ENCODE measurements at regions not wholly inside any gene's neighbourhood (a gene's known extent, or its start where the extent isn't known, plus 50 kb on each side); places are given as distances from the start of the nearest gene placed in this dataset.
"Not testable (repeated sequence)": the region's sequence is repeated elsewhere in the genome, so short reads cannot be mapped to it uniquely, and the experiment has no call there.

DNA sequence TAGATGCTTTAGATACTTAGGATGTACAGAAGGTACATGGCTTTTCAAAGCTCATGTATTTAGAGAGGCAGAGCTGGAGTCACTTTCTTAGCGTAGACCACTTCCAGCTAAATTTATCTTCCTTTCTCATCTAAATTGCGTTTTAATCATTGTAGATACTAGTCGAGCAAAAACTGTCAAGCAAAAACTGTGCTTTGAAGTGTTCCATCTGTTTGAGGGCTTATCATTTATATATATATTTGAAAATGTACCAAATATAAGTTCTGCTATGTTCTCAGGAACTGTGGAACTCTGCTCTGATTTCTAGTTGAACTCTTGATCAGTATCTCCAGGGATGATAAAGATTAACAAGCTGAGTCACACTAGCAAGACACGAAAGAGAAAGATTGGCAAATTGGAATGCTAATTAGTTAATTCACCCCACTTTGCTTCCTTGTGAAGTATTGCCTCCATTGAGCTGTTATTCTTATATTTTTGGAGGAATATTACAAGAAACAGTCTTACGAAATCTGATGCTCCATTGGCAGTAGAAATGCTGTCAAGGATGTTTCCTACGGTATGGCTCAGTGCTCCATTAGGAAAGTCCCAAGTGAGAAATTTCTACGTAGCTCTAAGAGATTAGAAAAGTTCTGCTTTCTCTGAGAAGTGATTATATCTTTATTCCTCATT is 310.7 kb downstream of the AEBP2 start:
- Mint-ChIP-seq H3K36me3 (no peaks in the 10 kb centered on the region), H3K4me3 (no peak overlapping the region), H3K4me1 (no peaks in the 10 kb centered on the region), H3K27ac (no peak overlapping the region), H3K9me3 (peaks cover 7% of the 10 kb centered on the region)
- DNase-seq (ENCODE audit: low spot score in 2 of 2) (no peak), ATAC-seq (no peak)

DNA sequence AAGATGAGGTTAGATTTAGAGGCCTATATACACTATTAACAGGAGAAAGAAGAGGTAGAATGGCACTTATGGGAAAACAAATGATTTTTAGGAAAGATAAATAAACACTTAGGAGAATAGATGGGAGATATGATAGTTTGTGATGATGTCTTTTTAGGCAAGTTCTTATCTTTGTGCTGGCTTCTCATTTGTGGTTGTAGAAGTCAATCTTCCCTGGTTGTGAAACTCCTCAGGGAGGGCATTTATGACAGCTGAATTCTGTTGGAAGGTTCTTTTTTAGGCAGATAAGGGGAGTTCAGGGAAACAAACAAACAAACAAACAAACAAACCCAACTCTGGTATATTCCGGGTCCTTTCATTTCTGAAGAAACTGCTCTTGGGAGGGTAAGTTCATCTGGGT is 311.8 kb downstream of the AEBP2 start:
- H3K27ac Mint-ChIP-seq, result no peak overlapping the region
- no peaks in the 10 kb centered on the region for H3K4me1 Mint-ChIP-seq
- H3K36me3 Mint-ChIP-seq, result no peaks in the 10 kb centered on the region
- DNase-seq (ENCODE audit: low spot score in 2 of 2) (no peak), ATAC-seq (no peak)
- no peak overlapping the region for H3K4me3 Mint-ChIP-seq
- H3K9me3 Mint-ChIP-seq, result peaks cover 7% of the 10 kb centered on the region

DNA sequence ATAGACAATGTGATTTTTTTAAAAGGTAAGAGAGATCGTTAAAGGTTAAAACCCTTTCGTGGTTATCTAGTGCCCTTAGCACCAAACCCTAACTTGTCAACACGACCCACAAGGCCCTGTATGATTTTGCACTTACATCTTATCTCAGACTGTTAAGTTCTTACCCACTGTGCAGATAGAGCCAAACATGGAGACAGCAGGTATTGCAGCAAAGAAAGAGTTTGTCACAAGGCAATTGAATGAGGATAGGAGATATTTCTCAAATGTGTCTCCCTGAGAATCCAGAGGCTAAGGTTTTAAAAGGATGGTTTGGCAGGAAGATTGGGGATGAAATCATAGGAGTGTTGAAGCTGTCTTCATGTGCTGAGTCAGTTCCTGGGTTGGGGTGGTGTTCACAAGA is 313.4 kb downstream of the AEBP2 start:
- no peaks in the 10 kb centered on the region for H3K4me1 Mint-ChIP-seq
- ATAC-seq (no peak), DNase-seq (ENCODE audit: low spot score in 2 of 2) (no peak)
- H3K36me3 Mint-ChIP-seq, result no peaks in the 10 kb centered on the region
- H3K9me3 Mint-ChIP-seq, result peaks cover 7% of the 10 kb centered on the region
- H3K4me3 Mint-ChIP-seq, result no peak overlapping the region
- no peak overlapping the region for H3K27ac Mint-ChIP-seq

DNA sequence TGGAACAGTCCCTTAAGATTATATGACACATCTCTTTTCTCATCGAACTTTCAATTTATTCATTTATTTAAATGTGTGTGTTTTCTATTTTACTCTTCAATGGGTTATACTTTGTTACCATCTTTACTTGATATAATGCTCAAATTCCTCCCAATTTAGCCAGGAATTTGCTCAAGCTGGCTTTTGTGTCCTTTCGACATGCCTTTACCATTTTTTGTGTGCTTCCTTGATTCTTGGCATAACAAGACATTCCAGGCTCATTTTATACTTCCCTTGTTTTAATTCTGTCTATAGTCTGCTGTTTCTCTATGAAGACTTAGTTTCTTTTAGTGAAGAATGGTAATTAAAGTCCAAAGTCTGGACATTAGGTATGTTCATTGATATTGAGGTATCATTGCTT is 315.8 kb downstream of the AEBP2 start:
- H3K27ac Mint-ChIP-seq, result no peak overlapping the region
- H3K9me3 Mint-ChIP-seq, result peaks cover 7% of the 10 kb centered on the region
- H3K4me1 Mint-ChIP-seq, result no peaks in the 10 kb centered on the region
- H3K36me3 Mint-ChIP-seq, result no peaks in the 10 kb centered on the region
- no peak for ATAC-seq
- no peak for DNase-seq (ENCODE audit: low spot score in 2 of 2)
- H3K4me3 Mint-ChIP-seq, result no peak overlapping the region

- ATAC-seq (peak; percentile 45), DNase-seq (ENCODE audit: low spot score in 2 of 2) (no peak)
- Mint-ChIP-seq H3K36me3 (no peaks in the 10 kb centered on the region), H3K9me3 (peaks cover 7% of the 10 kb centered on the region), H3K4me3 (no peak overlapping the region), H3K4me1 (no peaks in the 10 kb centered on the region), H3K27ac (no peak overlapping the region)
Measured at GRCh38 chr12:19757317-19757877, 318.1 kb downstream of the AEBP2 start.

- no peak for ATAC-seq
- H3K27ac Mint-ChIP-seq, result no peak overlapping the region
- no peak for DNase-seq (ENCODE audit: low spot score in 2 of 2)
- no peak overlapping the region for H3K4me3 Mint-ChIP-seq
- H3K36me3 Mint-ChIP-seq, result no peaks in the 10 kb centered on the region
- no peaks in the 10 kb centered on the region for H3K9me3 Mint-ChIP-seq
- no peaks in the 10 kb centered on the region for H3K4me1 Mint-ChIP-seq
Measured at GRCh38 chr12:19759227-19759626, 319.9 kb downstream of the AEBP2 start.

GRCh38 chr12:19760611-19761010 is 321.3 kb downstream of the AEBP2 start:
- Mint-ChIP-seq H3K27ac (no peak overlapping the region), H3K36me3 (no peaks in the 10 kb centered on the region), H3K4me1 (no peaks in the 10 kb centered on the region), H3K4me3 (no peak overlapping the region), H3K9me3 (no peaks in the 10 kb centered on the region)
- ATAC-seq, result no peak
- DNase-seq (ENCODE audit: low spot score in 2 of 2), result no peak

DNA sequence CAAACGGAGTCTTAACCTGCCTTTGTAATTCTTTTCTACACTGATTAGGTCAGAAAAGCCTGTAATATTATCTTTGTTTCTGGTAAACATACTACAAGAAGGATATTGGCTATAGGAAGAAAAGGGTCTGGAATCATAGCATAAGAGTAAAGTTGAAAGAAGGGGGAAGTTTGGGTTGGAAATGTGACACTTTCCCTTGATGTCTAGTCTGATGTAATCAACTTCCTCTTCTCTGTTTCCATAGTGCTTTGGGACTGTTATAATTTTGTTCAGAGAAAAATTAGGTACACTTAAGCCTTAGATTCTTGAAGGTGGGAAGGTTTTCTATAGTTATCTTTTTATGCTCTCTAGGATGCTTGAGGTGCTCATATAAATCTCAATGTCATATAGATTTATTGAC is 322.2 kb downstream of the AEBP2 start:
- Mint-ChIP-seq H3K9me3 (no peaks in the 10 kb centered on the region), H3K4me1 (no peaks in the 10 kb centered on the region), H3K27ac (no peak overlapping the region), H3K4me3 (no peak overlapping the region), H3K36me3 (no peaks in the 10 kb centered on the region)
- no peak for ATAC-seq
- DNase-seq (ENCODE audit: low spot score in 2 of 2), result no peak

DNA sequence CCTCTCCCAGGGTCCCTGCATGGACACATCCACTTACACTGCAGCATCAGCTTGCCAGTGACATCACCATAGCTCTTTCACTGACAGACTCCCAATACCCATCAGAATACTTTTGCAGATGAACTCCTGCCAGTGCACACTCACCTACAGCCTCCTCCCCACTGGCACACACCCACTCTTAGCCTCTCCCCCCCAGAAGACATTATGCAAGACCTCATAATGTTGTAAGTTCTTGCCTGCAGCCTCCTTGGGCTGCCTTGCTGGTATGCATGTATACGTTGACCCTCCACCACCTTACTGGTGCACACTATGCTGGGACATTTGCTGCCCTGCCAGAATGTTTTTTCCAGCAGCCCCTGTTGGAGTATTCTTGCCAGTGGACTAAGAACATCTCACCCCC is 324.2 kb downstream of the AEBP2 start:
- H3K4me3 Mint-ChIP-seq, result no peak overlapping the region
- H3K9me3 Mint-ChIP-seq, result no peaks in the 10 kb centered on the region
- no peak for DNase-seq (ENCODE audit: low spot score in 2 of 2)
- no peak overlapping the region for H3K27ac Mint-ChIP-seq
- no peaks in the 10 kb centered on the region for H3K4me1 Mint-ChIP-seq
- ATAC-seq, result peak; percentile 16
- no peaks in the 10 kb centered on the region for H3K36me3 Mint-ChIP-seq

DNA sequence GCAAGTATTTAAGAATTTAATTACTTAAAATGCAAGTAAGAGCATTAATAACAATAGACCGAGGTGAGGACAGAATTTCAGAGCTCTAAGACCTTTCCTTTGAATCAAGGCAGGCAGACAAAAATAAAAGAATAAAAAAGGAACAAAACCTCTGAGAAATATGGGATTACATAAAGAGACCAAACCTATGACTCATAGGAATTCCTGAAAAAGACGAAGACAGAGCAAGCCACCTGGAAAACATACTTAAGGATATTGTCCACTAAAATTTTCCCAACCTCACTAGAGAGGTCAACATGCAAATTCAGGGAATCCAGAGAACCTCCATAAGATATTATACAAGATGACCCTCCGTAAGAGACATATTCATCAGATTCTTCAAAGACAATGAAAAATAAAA is 325.1 kb downstream of the AEBP2 start:
- Mint-ChIP-seq H3K9me3 (no peaks in the 10 kb centered on the region), H3K4me3 (no peak overlapping the region), H3K36me3 (no peaks in the 10 kb centered on the region), H3K27ac (no peak overlapping the region), H3K4me1 (no peaks in the 10 kb centered on the region)
- DNase-seq (ENCODE audit: low spot score in 2 of 2) (no peak), ATAC-seq (no peak)

DNA sequence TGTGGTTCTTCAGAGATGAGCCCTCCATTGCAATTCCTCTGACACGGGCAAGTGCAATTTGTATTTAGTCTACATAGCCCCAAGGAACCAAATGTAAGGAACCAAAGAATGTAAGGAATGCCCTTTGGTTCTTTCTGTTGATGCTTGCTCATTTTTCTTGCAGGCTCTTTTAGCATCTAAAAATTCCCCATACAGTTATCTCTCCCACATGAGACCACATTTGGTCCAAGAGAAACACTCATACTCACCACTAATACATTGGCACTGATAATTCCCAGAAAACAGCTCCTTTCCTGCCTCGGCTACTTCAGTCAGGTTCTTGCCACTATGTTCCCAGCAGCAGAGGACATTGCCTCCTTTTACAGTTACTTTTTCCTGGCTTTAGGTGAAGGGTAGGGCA is 332.6 kb downstream of the AEBP2 start:
- Mint-ChIP-seq H3K36me3 (no peaks in the 10 kb centered on the region), H3K27ac (no peak overlapping the region), H3K9me3 (no peaks in the 10 kb centered on the region), H3K4me3 (no peak overlapping the region), H3K4me1 (no peaks in the 10 kb centered on the region)
- DNase-seq (ENCODE audit: low spot score in 2 of 2), result no peak
- no peak for ATAC-seq

DNA sequence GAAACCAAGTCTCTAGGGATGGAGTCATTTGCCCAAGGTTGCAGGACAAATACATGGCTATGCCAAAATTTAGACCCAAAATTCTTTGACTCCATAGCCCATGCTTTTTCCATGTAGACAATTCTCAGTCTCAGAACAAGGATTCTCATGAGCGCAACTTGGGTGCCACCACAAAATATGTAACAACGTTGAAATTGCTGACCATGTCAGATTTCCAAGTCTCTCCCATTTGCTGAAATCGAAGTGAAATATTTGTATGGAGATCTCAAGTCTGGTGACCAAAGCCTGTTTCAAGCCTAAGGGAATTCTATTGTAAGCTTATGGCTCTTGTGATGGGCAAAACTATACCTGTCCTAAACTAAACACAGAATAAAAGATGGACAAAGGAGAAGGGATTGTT is 333.5 kb downstream of the AEBP2 start:
- no peak for ATAC-seq
- Mint-ChIP-seq H3K9me3 (no peaks in the 10 kb centered on the region), H3K4me3 (no peak overlapping the region), H3K27ac (no peak overlapping the region), H3K36me3 (no peaks in the 10 kb centered on the region), H3K4me1 (no peaks in the 10 kb centered on the region)
- no peak for DNase-seq (ENCODE audit: low spot score in 2 of 2)

DNA sequence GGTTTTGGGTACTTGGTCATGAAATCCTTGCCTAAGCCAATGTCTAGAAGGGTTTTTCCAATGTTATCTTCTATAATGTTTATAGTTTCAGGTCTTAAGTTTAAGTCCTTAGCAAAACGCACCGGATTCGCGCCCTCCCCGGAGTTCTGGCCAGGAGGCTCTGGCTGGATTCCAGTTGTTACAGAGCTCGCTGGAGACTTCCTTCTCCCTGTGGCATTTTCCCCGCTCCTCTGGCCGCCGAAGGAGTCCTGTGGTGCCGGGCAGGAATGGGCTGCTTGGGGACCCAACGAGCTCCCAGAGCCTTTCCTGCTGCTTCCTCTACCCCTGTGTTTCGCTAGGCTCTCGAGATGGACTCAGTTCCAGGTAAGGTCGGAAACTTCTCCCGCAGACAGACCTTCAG is 335.9 kb downstream of the AEBP2 start:
- Mint-ChIP-seq H3K4me3 (no peak overlapping the region), H3K9me3 (no peaks in the 10 kb centered on the region), H3K36me3 (no peaks in the 10 kb centered on the region), H3K27ac (no peak overlapping the region), H3K4me1 (no peaks in the 10 kb centered on the region)
- ATAC-seq, result no peak
- no peak for DNase-seq (ENCODE audit: low spot score in 2 of 2)

DNA sequence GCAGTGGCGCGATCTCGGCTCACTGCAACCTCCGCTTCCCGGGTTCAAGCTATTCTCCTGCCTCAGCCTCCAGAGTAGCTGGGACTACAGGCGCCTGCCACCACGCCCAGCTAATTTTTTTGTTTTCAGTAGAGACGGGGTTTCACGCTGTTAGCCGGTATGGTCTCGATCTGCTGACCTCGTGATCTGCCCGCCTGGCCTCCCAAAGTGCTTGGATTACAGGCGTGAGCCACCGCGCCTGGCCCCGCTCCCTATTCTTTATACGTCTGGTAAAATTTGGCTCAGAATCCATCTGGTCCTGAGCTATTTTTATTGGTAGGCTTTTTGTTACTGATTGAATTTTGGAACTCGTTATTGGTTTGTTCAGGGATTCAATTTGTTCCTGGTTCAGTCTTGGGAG is 336.7 kb downstream of the AEBP2 start:
- not testable (repeated sequence) for H3K27ac Mint-ChIP-seq; DNase-seq (ENCODE audit: low spot score in 2 of 2); H3K4me1 Mint-ChIP-seq; H3K4me3 Mint-ChIP-seq; H3K9me3 Mint-ChIP-seq; ATAC-seq; H3K36me3 Mint-ChIP-seq

DNA sequence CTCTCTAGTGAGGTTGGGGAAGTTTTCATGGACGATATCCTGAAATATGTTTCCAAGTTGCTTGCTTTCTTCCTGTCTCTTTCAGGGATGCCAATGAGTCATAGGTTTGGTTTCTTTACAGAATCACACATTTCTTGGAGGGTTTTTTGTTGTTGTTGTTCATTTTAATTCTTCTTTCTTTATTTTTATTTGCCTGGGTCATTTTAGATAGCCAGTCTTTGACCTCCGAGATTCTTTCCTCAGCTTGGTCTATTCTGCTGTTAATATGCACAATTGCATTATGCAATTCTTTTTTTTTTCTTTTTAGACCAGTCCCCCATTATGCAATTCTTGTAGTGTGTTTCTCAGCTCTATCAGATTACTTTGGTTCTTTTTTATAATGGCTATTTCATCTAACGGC is 338.9 kb downstream of the AEBP2 start:
- H3K36me3 Mint-ChIP-seq, result no peaks in the 10 kb centered on the region
- H3K27ac Mint-ChIP-seq, result no peak overlapping the region
- ATAC-seq, result no peak
- H3K4me1 Mint-ChIP-seq, result no peaks in the 10 kb centered on the region
- no peak for DNase-seq (ENCODE audit: low spot score in 2 of 2)
- H3K4me3 Mint-ChIP-seq, result no peak overlapping the region
- H3K9me3 Mint-ChIP-seq, result no peaks in the 10 kb centered on the region

- no peaks in the 10 kb centered on the region for H3K9me3 Mint-ChIP-seq
- H3K4me1 Mint-ChIP-seq, result no peaks in the 10 kb centered on the region
- H3K4me3 Mint-ChIP-seq, result no peak overlapping the region
- no peaks in the 10 kb centered on the region for H3K36me3 Mint-ChIP-seq
- H3K27ac Mint-ChIP-seq, result no peak overlapping the region
- ATAC-seq, result no peak
- DNase-seq (ENCODE audit: low spot score in 2 of 2), result no peak
Measured at GRCh38 chr12:19778797-19779196, 339.5 kb downstream of the AEBP2 start.
